GM18861 (cell line): ENCODE measurements at regions not wholly inside any gene's neighbourhood (a gene's known extent, or its start where the extent isn't known, plus 50 kb on each side); places are given as distances from the start of the nearest gene placed in this dataset.
"Not testable (repeated sequence)": the region's sequence is repeated elsewhere in the genome, so short reads cannot be mapped to it uniquely, and the experiment has no call there.

Source experiments
- ATAC-seq: cut with Tn5 transposase; IDR thresholded peaks from one replicate; pipeline ENCODE4 v1.9.1; 2021; ENCODE audit not compliant: unreplicated experiment

- no peak for ATAC-seq
These were observed 127.3 kb upstream of the PCBD1 start for GRCh38 chr10:71015674-71016073.

- not testable (repeated sequence) for ATAC-seq
These were observed 131.7 kb upstream of the PCBD1 start for GRCh38 chr10:71020061-71020460.

- ATAC-seq = no peak
These were observed 133.0 kb upstream of the PCBD1 start for GRCh38 chr10:71021402-71021801.

- no peak for ATAC-seq
These were observed 135.4 kb upstream of the PCBD1 start for GRCh38 chr10:71023704-71024283.

- ATAC-seq = no peak
These were observed 136.1 kb upstream of the PCBD1 start for GRCh38 chr10:71024490-71024889.

- no peak for ATAC-seq
These were observed 137.2 kb upstream of the PCBD1 start for GRCh38 chr10:71025535-71025934.

DNA sequence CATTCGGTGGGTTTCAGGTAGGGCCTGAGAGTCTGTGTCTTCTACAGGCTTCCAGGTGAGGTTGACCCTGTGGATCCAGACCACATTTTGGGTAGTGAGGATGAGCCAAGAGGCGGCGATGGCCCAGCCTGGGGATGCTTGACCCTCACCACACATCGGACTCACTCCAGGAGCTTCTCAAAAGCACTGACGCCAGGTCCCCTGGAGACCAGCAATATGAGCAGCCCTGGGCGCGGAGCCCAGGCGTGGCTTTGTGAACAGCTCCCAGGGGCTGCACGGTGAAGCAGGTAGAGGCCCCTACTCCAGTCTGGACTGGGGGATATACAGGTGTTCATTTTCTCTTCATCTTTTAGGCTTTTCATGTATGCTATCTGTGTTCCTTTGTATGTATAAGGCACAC is 139.7 kb upstream of the PCBD1 start:
- no peak for ATAC-seq

DNA sequence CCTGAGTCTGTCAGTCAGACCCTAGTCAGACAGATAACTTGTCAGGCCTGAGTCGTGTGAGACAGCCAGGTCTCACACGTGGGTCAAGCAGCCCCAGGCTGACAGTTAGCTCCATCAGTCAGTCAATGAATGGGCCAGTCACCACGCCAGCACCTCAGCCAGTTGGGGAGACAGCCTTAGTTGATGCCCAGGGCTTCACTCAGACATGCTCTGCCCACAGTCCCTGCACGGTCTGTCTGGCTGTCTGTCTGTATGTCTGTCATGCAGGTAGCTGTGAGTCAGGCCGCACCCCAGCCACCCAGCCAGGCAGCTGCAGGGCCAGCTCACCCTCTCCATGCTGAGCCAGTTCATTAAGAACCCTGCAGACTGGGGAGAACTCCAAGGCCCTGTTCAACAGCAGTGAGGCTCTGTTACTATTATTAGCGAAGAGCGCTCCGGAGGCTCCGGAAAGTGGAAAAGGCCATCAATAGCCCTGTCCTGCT is 141.1 kb upstream of the PCBD1 start:
- no peak for ATAC-seq

DNA sequence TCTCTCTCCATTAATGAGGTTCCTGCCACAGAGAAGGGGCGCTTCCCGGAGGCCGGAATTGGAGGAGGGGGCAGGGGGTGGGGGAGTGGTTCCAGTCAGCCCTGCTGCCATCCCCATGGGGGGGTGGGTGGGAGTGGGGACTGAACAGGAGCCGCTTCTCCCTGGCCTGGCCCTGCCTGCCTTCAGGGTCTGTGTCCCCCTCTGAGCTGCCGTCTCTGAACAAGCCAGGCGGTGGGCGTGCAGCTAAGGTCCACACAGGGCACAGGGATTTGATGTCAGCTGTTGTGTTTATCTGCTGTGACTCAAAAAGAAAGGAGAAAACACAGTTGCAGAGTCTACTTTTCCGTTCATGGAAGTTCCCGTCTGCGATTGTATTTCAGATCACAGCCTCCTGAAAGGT is 141.5 kb upstream of the PCBD1 start:
- ATAC-seq = no peak

DNA sequence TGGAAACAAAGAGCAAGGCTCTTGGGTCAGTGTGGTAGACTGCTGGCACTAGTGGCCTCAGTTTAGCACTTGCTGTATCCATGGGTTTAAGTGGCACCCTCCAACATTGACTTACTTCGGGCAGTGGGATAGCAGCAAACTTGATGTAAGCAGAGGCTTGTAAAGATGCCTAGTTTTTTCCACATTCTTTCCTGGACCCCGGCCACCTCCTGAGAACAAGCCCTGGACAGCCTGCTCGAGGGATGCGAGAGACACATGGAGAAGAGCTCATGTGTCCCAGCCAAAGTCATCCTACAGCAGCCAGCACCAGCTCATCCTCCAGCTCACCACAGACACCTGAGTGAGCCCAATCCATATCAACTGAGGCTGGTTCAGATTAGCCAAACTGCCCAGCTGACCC is 142.7 kb upstream of the PCBD1 start:
- ATAC-seq = no peak

GRCh38 chr10:71031603-71032002 is 143.2 kb upstream of the PCBD1 start:
- no peak for ATAC-seq

DNA sequence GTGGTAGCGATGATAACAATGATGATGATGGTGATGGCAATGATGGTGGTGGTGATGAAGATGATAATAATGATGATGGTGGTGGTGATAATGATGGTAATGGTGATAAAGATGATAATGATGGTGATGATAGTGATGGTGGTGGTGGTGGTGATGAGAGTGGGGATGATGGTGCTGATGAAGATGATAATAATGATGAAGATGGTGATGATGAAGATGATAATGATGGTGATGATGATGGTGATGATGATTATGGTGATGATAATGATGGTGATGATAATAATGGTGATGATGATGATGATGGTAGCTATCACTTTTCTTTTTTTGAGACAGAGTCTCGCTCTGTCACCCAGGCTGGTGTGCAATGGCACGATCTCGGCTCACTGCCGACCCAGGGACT is 144.5 kb upstream of the PCBD1 start:
- no peak for ATAC-seq

- ATAC-seq = no peak
These were observed 145.1 kb upstream of the PCBD1 start for GRCh38 chr10:71033396-71033980.

- ATAC-seq = no peak
These were observed 147.3 kb upstream of the PCBD1 start for GRCh38 chr10:71035511-71036296.

DNA sequence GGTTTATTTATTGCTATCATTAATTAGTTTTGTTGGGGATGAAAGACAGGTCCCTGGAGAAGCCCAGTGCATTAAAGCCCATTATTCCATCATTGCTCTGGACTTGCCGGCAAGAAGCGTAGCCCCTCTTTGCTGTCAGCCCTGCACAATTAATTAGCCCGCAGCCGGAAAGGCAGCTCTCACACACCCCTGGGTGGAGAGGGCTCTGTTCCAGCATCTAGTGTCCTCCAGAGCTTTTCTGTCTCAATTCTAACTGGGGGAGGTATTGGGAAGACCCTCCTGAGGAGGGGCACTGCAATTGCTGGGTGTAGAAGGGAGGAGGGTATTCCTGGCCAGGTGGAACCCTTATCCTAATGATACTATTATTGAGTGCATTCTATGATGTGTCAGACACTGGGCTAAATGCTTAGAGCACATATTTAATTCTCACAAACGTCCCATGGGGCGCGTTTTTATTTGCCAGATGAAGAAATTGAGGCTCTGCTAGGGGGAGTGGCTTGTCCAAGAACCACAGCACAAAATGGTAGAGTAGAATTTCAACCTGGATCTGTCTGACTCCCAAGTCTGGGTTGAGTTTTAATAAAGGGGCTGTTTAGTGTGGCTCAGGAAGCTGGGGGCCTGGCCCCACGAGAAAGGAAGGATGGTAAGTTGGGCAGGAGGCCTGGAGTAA is 148.1 kb upstream of the PCBD1 start:
- no peak for ATAC-seq

DNA sequence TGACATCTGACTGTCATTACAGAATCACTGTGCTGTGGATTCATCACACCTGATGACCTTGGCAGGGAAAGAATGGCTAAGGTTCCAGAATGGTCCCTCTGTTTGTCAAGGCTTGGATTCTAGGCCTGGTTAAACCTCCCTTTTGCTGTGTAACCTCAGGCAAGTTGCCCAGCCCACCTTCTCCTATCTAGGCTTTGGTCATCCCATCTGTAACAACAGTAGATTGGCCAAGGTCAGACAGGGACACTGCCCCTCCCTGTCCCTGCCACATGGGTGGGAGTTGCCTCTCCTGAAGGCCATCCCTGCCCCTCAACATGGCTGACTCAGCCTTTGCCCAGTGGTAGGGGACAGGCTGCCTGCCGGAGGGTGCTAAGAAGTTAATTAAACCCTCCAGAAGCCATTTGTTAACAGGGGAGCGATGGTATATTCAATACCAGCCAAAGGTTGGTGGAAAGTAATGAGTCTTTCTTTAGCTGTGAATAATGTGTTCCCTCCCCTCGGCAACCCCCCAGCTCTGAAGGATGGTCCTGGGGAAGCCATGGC is 149.8 kb upstream of the PCBD1 start:
- ATAC-seq = no peak

GRCh38 chr10:71038921-71039320 is 150.6 kb upstream of the PCBD1 start:
- ATAC-seq = no peak

GRCh38 chr10:71039551-71039950 is 151.2 kb upstream of the PCBD1 start:
- ATAC-seq = no peak

GRCh38 chr10:71040343-71040742 is 152.0 kb upstream of the PCBD1 start:
- no peak for ATAC-seq

- no peak for ATAC-seq
These were observed 152.7 kb upstream of the PCBD1 start for GRCh38 chr10:71040846-71041605.

DNA sequence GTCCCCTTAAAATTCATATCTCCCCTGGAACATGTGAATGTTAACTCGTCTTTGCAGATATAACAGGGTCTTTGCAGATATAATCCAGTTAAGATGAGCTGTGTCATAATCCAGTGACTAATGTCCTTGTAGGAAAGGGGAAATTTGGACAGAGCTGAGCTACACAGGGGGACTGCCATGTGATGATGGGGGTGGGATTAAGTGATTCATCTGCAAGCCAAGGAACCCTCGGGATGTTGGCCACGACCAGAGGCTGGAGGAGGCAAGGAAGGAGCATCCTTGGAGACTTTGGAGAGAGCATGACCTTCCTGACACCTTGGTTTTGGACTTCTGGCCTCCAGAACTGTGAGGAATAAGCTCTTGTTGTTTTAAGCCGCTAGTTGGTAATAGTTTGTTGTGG is 153.9 kb upstream of the PCBD1 start:
- ATAC-seq = no peak
